B cell (primary cell): ENCODE measurements at regions not wholly inside any gene's neighbourhood (a gene's known extent, or its start where the extent isn't known, plus 50 kb on each side); places are given as distances from the start of the nearest gene placed in this dataset.

Source experiments
- CTCF ChIP-seq: fragments of 200-600 bp; IDR thresholded peaks from one replicate; pipeline ENCODE4 v1.8.0; 2022; ENCODE audit warnings: antibody characterized with exemption, mild to moderate bottlenecking
- EZH2 ChIP-seq: IDR thresholded peaks from 2 replicates; pipeline ENCODE4 v1.6.1; 2012; ENCODE audit warnings: borderline replicate concordance, low read depth, mild to moderate bottlenecking, moderate library complexity, low read length; ENCODE audit not compliant: insufficient read depth, poor library complexity, severe bottlenecking

- TF ChIP-seq EZH2 (no peak), CTCF (no peak)
These were observed 870.3 kb upstream of the MIR17HG start for GRCh38 chr13:90477216-90477615.
